ENCODE measurements at regions not wholly inside any gene's neighbourhood (a gene's known extent, or its start where the extent isn't known, plus 50 kb on each side); places are given as distances from the start of the nearest gene placed in this dataset.

GRCh38 chr5:88438006-88438405, 169.4 kb upstream of the TMEM161B start:
- Histone ChIP-seq H3K4me3 (ENCODE audit: low read length) (no peak overlapping the region), H3K4me1 (ENCODE audit: insufficient read depth, low read length) (no peaks in the 10 kb centered on the region), H3K27me3 (ENCODE audit: insufficient read depth, low read length) (no peaks in the 10 kb centered on the region)

GRCh38 chr5:88436290-88436689, 167.6 kb upstream of the TMEM161B start:
- no peak overlapping the region for H3K4me3 ChIP-seq (ENCODE audit: low read length)
- no peaks in the 10 kb centered on the region for H3K27me3 ChIP-seq (ENCODE audit: insufficient read depth, low read length)
- H3K9me3 ChIP-seq (ENCODE audit: low read depth, low read length): no peaks in the 10 kb centered on the region
- no peaks in the 10 kb centered on the region for H3K4me1 ChIP-seq (ENCODE audit: insufficient read depth, low read length)

More at GRCh38 chr5:88438006-88438405, 169.4 kb upstream of the TMEM161B start:
- H3K9me3 ChIP-seq (ENCODE audit: low read depth, low read length): no peaks in the 10 kb centered on the region

GRCh38 chr5:88428633-88429032, 160.0 kb upstream of the TMEM161B start:
- Histone ChIP-seq H3K4me3 (ENCODE audit: low read length) (no peak overlapping the region), H3K9me3 (ENCODE audit: low read depth, low read length) (no peaks in the 10 kb centered on the region), H3K4me1 (ENCODE audit: insufficient read depth, low read length) (no peaks in the 10 kb centered on the region), H3K27me3 (ENCODE audit: insufficient read depth, low read length) (no peaks in the 10 kb centered on the region)

GRCh38 chr5:88426441-88426840, 157.8 kb upstream of the TMEM161B start:
- Histone ChIP-seq H3K9me3 (ENCODE audit: low read depth, low read length) (no peaks in the 10 kb centered on the region), H3K4me3 (ENCODE audit: low read length) (no peak overlapping the region), H3K27me3 (ENCODE audit: insufficient read depth, low read length) (no peaks in the 10 kb centered on the region), H3K4me1 (ENCODE audit: insufficient read depth, low read length) (no peaks in the 10 kb centered on the region)

- no peaks in the 10 kb centered on the region for H3K4me1 ChIP-seq (ENCODE audit: insufficient read depth, low read length)
- H3K4me3 ChIP-seq (ENCODE audit: low read length): no peak overlapping the region
- no peaks in the 10 kb centered on the region for H3K9me3 ChIP-seq (ENCODE audit: low read depth, low read length)
- H3K27me3 ChIP-seq (ENCODE audit: insufficient read depth, low read length): no peaks in the 10 kb centered on the region
Observed at GRCh38 chr5:88425124-88425523, 156.5 kb upstream of the TMEM161B start.

GRCh38 chr5:88419931-88420330, 151.3 kb upstream of the TMEM161B start:
- H3K4me1 ChIP-seq (ENCODE audit: insufficient read depth, low read length): no peaks in the 10 kb centered on the region
- H3K9me3 ChIP-seq (ENCODE audit: low read depth, low read length): no peaks in the 10 kb centered on the region
- H3K4me3 ChIP-seq (ENCODE audit: low read length): no peak overlapping the region
- no peaks in the 10 kb centered on the region for H3K27me3 ChIP-seq (ENCODE audit: insufficient read depth, low read length)

- no peaks in the 10 kb centered on the region for H3K9me3 ChIP-seq (ENCODE audit: low read depth, low read length)
- H3K4me3 ChIP-seq (ENCODE audit: low read length): no peak overlapping the region
- H3K4me1 ChIP-seq (ENCODE audit: insufficient read depth, low read length): no peaks in the 10 kb centered on the region
- H3K27me3 ChIP-seq (ENCODE audit: insufficient read depth, low read length): no peaks in the 10 kb centered on the region
Observed at GRCh38 chr5:88407341-88407740, 138.7 kb upstream of the TMEM161B start.

- Histone ChIP-seq H3K27me3 (ENCODE audit: insufficient read depth, low read length) (no peaks in the 10 kb centered on the region), H3K9me3 (ENCODE audit: low read depth, low read length) (no peaks in the 10 kb centered on the region), H3K4me3 (ENCODE audit: low read length) (no peak overlapping the region), H3K4me1 (ENCODE audit: insufficient read depth, low read length) (no peaks in the 10 kb centered on the region)
Observed at GRCh38 chr5:88405783-88406182, 137.1 kb upstream of the TMEM161B start.

GRCh38 chr5:88404405-88404804, 135.8 kb upstream of the TMEM161B start:
- Histone ChIP-seq H3K4me3 (ENCODE audit: low read length) (no peak overlapping the region), H3K4me1 (ENCODE audit: insufficient read depth, low read length) (no peaks in the 10 kb centered on the region), H3K9me3 (ENCODE audit: low read depth, low read length) (no peaks in the 10 kb centered on the region), H3K27me3 (ENCODE audit: insufficient read depth, low read length) (no peaks in the 10 kb centered on the region)

GRCh38 chr5:88401686-88402085, 133.0 kb upstream of the TMEM161B start:
- H3K4me3 ChIP-seq (ENCODE audit: low read length): no peak overlapping the region
- H3K9me3 ChIP-seq (ENCODE audit: low read depth, low read length): no peaks in the 10 kb centered on the region
- no peaks in the 10 kb centered on the region for H3K27me3 ChIP-seq (ENCODE audit: insufficient read depth, low read length)
- H3K4me1 ChIP-seq (ENCODE audit: insufficient read depth, low read length): no peaks in the 10 kb centered on the region

GRCh38 chr5:88401228-88401627, 132.6 kb upstream of the TMEM161B start:
- Histone ChIP-seq H3K27me3 (ENCODE audit: insufficient read depth, low read length) (no peaks in the 10 kb centered on the region), H3K4me3 (ENCODE audit: low read length) (no peak overlapping the region), H3K4me1 (ENCODE audit: insufficient read depth, low read length) (no peaks in the 10 kb centered on the region), H3K9me3 (ENCODE audit: low read depth, low read length) (no peaks in the 10 kb centered on the region)

GRCh38 chr5:88399561-88399960, 130.9 kb upstream of the TMEM161B start:
- H3K9me3 ChIP-seq (ENCODE audit: low read depth, low read length): no peaks in the 10 kb centered on the region
- no peaks in the 10 kb centered on the region for H3K27me3 ChIP-seq (ENCODE audit: insufficient read depth, low read length)
- H3K4me3 ChIP-seq (ENCODE audit: low read length): no peak overlapping the region
- no peaks in the 10 kb centered on the region for H3K4me1 ChIP-seq (ENCODE audit: insufficient read depth, low read length)

- Histone ChIP-seq H3K9me3 (ENCODE audit: low read depth, low read length) (no peaks in the 10 kb centered on the region), H3K4me1 (ENCODE audit: insufficient read depth, low read length) (no peaks in the 10 kb centered on the region), H3K4me3 (ENCODE audit: low read length) (no peak overlapping the region), H3K27me3 (ENCODE audit: insufficient read depth, low read length) (peaks cover 5% of the 10 kb centered on the region)
Observed at GRCh38 chr5:88398316-88398715, 129.7 kb upstream of the TMEM161B start.

- no peak overlapping the region for H3K4me3 ChIP-seq (ENCODE audit: low read length)
- peaks cover 9% of the 10 kb centered on the region for H3K27me3 ChIP-seq (ENCODE audit: insufficient read depth, low read length)
- no peaks in the 10 kb centered on the region for H3K9me3 ChIP-seq (ENCODE audit: low read depth, low read length)
- H3K4me1 ChIP-seq (ENCODE audit: insufficient read depth, low read length): no peaks in the 10 kb centered on the region
Observed at GRCh38 chr5:88396751-88397281, 128.2 kb upstream of the TMEM161B start.

- Histone ChIP-seq H3K27me3 (ENCODE audit: insufficient read depth, low read length) (peaks cover 12% of the 10 kb centered on the region), H3K9me3 (ENCODE audit: low read depth, low read length) (no peaks in the 10 kb centered on the region), H3K4me1 (ENCODE audit: insufficient read depth, low read length) (no peaks in the 10 kb centered on the region), H3K4me3 (ENCODE audit: low read length) (no peak overlapping the region)
Observed at GRCh38 chr5:88396000-88396535, 127.4 kb upstream of the TMEM161B start.

- no peaks in the 10 kb centered on the region for H3K9me3 ChIP-seq (ENCODE audit: low read depth, low read length)
- no peak overlapping the region for H3K4me3 ChIP-seq (ENCODE audit: low read length)
- H3K27me3 ChIP-seq (ENCODE audit: insufficient read depth, low read length): peaks cover 12% of the 10 kb centered on the region
- no peaks in the 10 kb centered on the region for H3K4me1 ChIP-seq (ENCODE audit: insufficient read depth, low read length)
Observed at GRCh38 chr5:88395264-88395663, 126.6 kb upstream of the TMEM161B start.
